ENCODE measurements at regions not wholly inside any gene's neighbourhood (a gene's known extent, or its start where the extent isn't known, plus 50 kb on each side); places are given as distances from the start of the nearest gene placed in this dataset.

DNA sequence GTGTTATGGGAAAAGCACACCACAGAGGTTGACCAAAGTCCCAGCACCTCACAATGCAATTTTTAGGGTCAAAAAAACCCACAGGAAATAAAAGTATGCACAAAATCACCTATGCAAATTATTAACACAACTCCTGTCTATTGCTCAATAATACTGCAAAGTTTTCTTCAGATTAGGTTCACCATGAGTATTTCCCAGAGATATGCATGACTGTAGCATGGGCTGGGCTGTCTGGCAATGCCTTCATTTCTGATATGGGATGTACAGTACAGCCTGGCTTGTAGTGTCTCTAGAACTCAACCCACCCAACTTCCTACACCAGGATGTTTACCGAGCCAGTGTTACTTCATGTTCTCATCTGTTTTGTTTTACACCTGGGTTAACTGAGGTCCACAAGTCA is 698.7 kb upstream of the ARGLU1 start:
- Histone ChIP-seq H3K27me3 (replicated peaks; ENCODE audit: control insufficient read depth, insufficient read depth, low read length) (no peaks in the 10 kb centered on the region), H3K4me3 (replicated peaks; ENCODE audit: low read depth, low read length) (no peak overlapping the region), H3K36me3 (ENCODE audit: control insufficient read depth, insufficient read depth, low read length) (no peaks in the 10 kb centered on the region)
- TF ChIP-seq, protein P1, sequence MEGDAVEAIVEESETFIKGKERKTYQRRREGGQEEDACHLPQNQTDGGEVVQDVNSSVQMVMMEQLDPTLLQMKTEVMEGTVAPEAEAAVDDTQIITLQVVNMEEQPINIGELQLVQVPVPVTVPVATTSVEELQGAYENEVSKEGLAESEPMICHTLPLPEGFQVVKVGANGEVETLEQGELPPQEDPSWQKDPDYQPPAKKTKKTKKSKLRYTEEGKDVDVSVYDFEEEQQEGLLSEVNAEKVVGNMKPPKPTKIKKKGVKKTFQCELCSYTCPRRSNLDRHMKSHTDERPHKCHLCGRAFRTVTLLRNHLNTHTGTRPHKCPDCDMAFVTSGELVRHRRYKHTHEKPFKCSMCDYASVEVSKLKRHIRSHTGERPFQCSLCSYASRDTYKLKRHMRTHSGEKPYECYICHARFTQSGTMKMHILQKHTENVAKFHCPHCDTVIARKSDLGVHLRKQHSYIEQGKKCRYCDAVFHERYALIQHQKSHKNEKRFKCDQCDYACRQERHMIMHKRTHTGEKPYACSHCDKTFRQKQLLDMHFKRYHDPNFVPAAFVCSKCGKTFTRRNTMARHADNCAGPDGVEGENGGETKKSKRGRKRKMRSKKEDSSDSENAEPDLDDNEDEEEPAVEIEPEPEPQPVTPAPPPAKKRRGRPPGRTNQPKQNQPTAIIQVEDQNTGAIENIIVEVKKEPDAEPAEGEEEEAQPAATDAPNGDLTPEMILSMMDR (IDR thresholded peaks at IDR 0.05; ENCODE audit: insufficient read depth, low read length, poor library complexity, severe bottlenecking): no peak
- DNase-seq (ENCODE audit: extremely low read depth, insufficient read length): no peak

DNA sequence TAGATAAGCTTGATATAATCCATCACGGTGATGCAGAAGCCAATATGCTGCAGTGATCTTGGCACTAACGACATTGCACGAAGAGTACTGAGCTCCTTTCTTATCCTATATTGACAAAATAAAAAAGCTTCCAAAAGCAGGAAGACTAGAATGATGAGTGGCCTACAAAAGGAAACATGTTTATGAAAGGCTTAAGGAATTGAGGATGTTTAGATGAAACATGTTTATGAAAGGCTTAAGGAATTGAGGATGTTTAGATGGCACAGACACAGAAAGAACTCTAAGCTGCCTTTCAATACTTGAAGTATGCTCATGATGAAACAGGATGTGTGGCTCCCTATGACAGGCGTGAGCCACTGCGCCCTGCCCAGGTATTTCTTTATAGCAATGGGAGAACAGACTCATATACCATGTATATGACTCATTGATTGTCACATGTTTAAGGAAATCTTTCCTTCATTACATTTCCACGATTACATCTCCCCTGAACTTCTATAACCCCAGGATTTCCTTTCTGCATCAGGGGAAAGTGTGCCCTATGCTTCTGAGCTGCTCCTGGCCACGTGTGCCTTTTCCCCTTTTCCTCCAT is 690.8 kb upstream of the ARGLU1 start:
- Histone ChIP-seq H3K27me3 (replicated peaks; ENCODE audit: control insufficient read depth, insufficient read depth, low read length) (no peaks in the 10 kb centered on the region), H3K36me3 (ENCODE audit: control insufficient read depth, insufficient read depth, low read length) (no peaks in the 10 kb centered on the region), H3K4me3 (replicated peaks; ENCODE audit: low read depth, low read length) (no peak overlapping the region)
- TF ChIP-seq, protein P1 (IDR thresholded peaks at IDR 0.05; ENCODE audit: insufficient read depth, low read length, poor library complexity, severe bottlenecking): no peak
- DNase-seq (ENCODE audit: extremely low read depth, insufficient read length): no peak

DNA sequence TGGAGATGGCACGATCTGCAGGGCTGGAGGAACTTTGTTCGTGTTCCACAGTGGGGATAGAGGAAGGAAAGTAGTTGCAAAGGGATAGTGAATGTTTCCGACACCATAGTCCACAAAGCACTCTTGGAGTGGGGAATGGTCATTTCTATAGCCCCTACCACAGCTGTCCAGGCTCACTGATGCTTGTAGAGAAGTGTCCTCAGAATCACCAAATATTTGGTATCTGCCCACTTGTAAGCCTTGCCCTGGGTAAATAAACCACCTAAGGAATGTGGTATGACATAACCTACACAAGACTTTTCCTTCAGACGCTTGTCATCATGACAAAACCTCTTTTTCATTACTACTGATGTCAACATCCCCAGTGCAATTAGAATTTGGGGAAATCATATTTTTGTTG is 686.5 kb upstream of the ARGLU1 start:
- no peak overlapping the region for H3K4me3 ChIP-seq (replicated peaks; ENCODE audit: low read depth, low read length)
- no peaks in the 10 kb centered on the region for H3K27me3 ChIP-seq (replicated peaks; ENCODE audit: control insufficient read depth, insufficient read depth, low read length)
- no peaks in the 10 kb centered on the region for H3K36me3 ChIP-seq (ENCODE audit: control insufficient read depth, insufficient read depth, low read length)
- DNase-seq (ENCODE audit: extremely low read depth, insufficient read length): no peak
- TF ChIP-seq, protein P1 (IDR thresholded peaks at IDR 0.05; ENCODE audit: insufficient read depth, low read length, poor library complexity, severe bottlenecking): no peak

DNA sequence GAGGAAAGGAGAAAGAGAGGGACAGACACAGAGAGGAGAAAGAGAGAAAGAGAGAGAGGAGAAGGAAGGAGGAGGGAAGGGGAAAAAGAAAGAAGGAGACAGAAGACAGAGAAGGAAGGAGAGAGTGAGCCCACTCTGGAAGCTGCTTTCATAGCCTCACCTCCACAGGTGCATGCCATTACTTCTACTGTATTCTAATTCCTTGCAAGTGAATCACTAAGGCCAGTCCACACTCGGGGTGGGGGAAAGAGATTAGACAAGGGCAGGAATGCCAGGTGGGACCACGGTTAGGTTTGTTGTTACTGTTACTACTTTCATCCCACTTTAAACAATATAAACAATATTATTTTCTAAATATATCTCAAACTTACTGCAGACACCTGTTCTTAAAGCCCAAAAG is 684.5 kb upstream of the ARGLU1 start:
- H3K4me3 ChIP-seq (replicated peaks; ENCODE audit: low read depth, low read length): no peak overlapping the region
- no peaks in the 10 kb centered on the region for H3K36me3 ChIP-seq (ENCODE audit: control insufficient read depth, insufficient read depth, low read length)
- DNase-seq (ENCODE audit: extremely low read depth, insufficient read length): no peak
- H3K27me3 ChIP-seq (replicated peaks; ENCODE audit: control insufficient read depth, insufficient read depth, low read length): no peaks in the 10 kb centered on the region
- TF ChIP-seq, protein P1 (IDR thresholded peaks at IDR 0.05; ENCODE audit: insufficient read depth, low read length, poor library complexity, severe bottlenecking): no peak

DNA sequence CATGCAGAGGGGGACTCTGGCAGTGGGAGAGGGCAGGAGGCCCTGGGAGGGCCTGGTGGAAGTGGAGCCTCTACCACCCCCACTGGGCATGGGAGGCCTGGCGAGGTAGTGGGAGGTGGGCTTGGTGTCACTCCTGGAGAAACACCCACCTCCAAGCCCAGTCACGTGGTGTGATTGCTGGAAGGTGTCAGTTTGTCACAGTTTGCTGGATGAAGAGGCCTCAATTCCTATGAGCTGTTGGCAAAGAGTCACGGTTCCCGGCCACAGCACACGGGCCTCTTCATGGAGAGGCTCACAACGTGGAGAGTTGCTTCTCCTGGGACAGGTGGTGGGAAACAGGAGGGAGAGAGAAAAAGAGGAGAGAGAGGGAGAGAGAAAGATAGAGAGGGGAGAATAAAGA is 684.1 kb upstream of the ARGLU1 start:
- H3K27me3 ChIP-seq (replicated peaks; ENCODE audit: control insufficient read depth, insufficient read depth, low read length): no peaks in the 10 kb centered on the region
- TF ChIP-seq, protein P1 (IDR thresholded peaks at IDR 0.05; ENCODE audit: insufficient read depth, low read length, poor library complexity, severe bottlenecking): no peak

DNA sequence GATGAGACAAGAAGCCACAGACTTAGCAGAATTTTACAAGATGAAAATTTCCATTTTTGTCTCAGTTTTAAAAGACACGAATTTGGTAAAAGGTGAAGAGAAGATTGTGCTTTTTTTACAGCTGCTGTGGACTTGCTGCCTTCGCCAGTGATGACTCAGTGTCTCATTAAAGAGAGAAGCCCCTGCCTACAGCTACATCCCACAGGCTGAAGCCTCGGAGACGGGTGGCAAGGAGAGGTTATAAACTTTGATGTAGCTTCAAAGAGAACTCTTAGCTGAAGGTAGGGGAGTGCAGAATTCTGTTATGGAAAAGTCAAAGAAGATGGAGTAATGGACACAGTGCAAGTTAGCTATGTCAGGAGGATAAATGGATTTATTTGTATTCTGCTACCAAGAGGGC is 683.4 kb upstream of the ARGLU1 start:
- DNase-seq (ENCODE audit: extremely low read depth, insufficient read length): no peak
- H3K36me3 ChIP-seq (ENCODE audit: control insufficient read depth, insufficient read depth, low read length): no peaks in the 10 kb centered on the region
- no peaks in the 10 kb centered on the region for H3K27me3 ChIP-seq (replicated peaks; ENCODE audit: control insufficient read depth, insufficient read depth, low read length)
- TF ChIP-seq, protein P1 (IDR thresholded peaks at IDR 0.05; ENCODE audit: insufficient read depth, low read length, poor library complexity, severe bottlenecking): no peak
- no peak overlapping the region for H3K4me3 ChIP-seq (replicated peaks; ENCODE audit: low read depth, low read length)

More for the DNA sequence above, 684.1 kb upstream of the ARGLU1 start:
- Histone ChIP-seq H3K4me3 (replicated peaks; ENCODE audit: low read depth, low read length) (no peak overlapping the region), H3K36me3 (ENCODE audit: control insufficient read depth, insufficient read depth, low read length) (no peaks in the 10 kb centered on the region)
- no peak for DNase-seq (ENCODE audit: extremely low read depth, insufficient read length)
